GM12878 (cell line): ENCODE measurements at regions not wholly inside any gene's neighbourhood (a gene's known extent, or its start where the extent isn't known, plus 50 kb on each side); places are given as distances from the start of the nearest gene placed in this dataset.

Experiments
- ATAC-seq: fragments of 200-7000 bp; cut with Tn5 transposase; 3 replicates; pipeline ENCODE4 v1.9.1; 2020; ENCODE audit warnings: mild to moderate bottlenecking, moderate library complexity
- BruUV-seq: library from RNA; stranded (reverse); fragments of 400-500 nt; replicated peaks from 2 replicates; lab custom pipeline; 2021; lab: Mats Ljungman, UMichigan
- CTCF ChIA-PET: fragments of 300-600 bp; sonication (Branson Sonifier 250); formaldehyde crosslinking; extraction: SDS; loops from one replicate; lab custom pipeline; 2021; ENCODE audit warnings: inconsistent platforms; lab: Yijun Ruan, JAX
- POLR2A ChIA-PET: fragments of 350-600 bp; formaldehyde crosslinking; extraction: SDS; loops from one replicate; lab custom pipeline; 2021; ENCODE audit warnings: inconsistent platforms; lab: Charles Lee
- RAD21 ChIA-PET: fragments of 300-600 bp; sonication (Branson Sonifier 250); formaldehyde crosslinking; loops from one replicate; lab custom pipeline; 2023; ENCODE audit warnings: antibody characterized with exemption; ENCODE audit not compliant: unreplicated experiment; lab: Charles Lee
- SMC1A ChIA-PET: fragments of 300-600 bp; sonication (Branson Sonifier 250); formaldehyde crosslinking; loops from one replicate; lab custom pipeline; 2023; ENCODE audit not compliant: unreplicated experiment, uncharacterized antibody; lab: Charles Lee
- DNase-seq: peaks from one replicate; pipeline ENCODE4 v3.0.0-alpha.2; 2011; ENCODE audit warnings: low read depth, low spot score
- FAIRE-seq: peaks from 3 replicates; lab custom pipeline; 2011; peaks lifted over from hg19 to GRCh38; lab: Jason Lieb, UNC
- H2AFZ ChIP-seq: 2 replicates; pipeline ENCODE4 v1.6.0; 2011; ENCODE audit warnings: low read depth, low read length, control low read depth; ENCODE audit not compliant: control insufficient read depth
- H3K27ac ChIP-seq: 2 replicates; pipeline ENCODE4 v1.5.1; 2011; ENCODE audit warnings: control low read depth; ENCODE audit not compliant: control insufficient read depth, insufficient read depth
- H3K27me3 ChIP-seq, 2 experiments: replicated peaks in 1 of 2; 2 replicates each; pipeline versions ENCODE4 v1.6.0 to v1.6.1; 2011; ENCODE audit warnings: low read length in 1 of 2; ENCODE audit not compliant: control insufficient read depth in 2 of 2, insufficient read depth in 2 of 2
- H3K36me3 ChIP-seq, 2 experiments: 2 replicates each; pipeline ENCODE4 v1.5.1; 2011; ENCODE audit warnings: low read length in 1 of 2; ENCODE audit not compliant: control insufficient read depth in 2 of 2, insufficient read depth in 2 of 2
- H3K4me1 ChIP-seq: 2 replicates; pipeline ENCODE4 v1.6.1; 2011; ENCODE audit warnings: mild to moderate bottlenecking, low read length, moderate library complexity, mixed read lengths; ENCODE audit not compliant: control insufficient read depth, insufficient read depth
- H3K4me2 ChIP-seq: 2 replicates; pipeline ENCODE4 v1.6.0; 2011; ENCODE audit warnings: control low read depth; ENCODE audit not compliant: control insufficient read depth, insufficient read depth
- H3K4me3 ChIP-seq: fragments of 200-600 bp; sonication (generic); 2 replicates; pipeline ENCODE4 v1.5.1; 2016
- H3K79me2 ChIP-seq: 2 replicates; pipeline ENCODE4 v1.6.0; 2011; ENCODE audit warnings: low read length; ENCODE audit not compliant: control insufficient read depth, insufficient read depth
- H3K9ac ChIP-seq: 2 replicates; pipeline ENCODE4 v1.8.0; 2011; ENCODE audit warnings: low read length, control low read depth, mixed read lengths; ENCODE audit not compliant: control insufficient read depth, insufficient read depth
- H3K9me3 ChIP-seq: replicated peaks from 3 replicates; pipeline ENCODE4 v1.5.1; 2011; ENCODE audit warnings: mild to moderate bottlenecking, low read length; ENCODE audit not compliant: control insufficient read depth, insufficient read depth
- H4K20me1 ChIP-seq: 2 replicates; pipeline ENCODE4 v1.6.0; 2011; ENCODE audit not compliant: control insufficient read depth, insufficient read depth
- FOS ChIP-seq: IDR thresholded peaks from 3 replicates; pipeline ENCODE4 v1.6.1; 2011; ENCODE audit warnings: borderline replicate concordance; ENCODE audit not compliant: insufficient read length; ENCODE audit errors: extremely low read depth
- GABPA ChIP-seq: IDR thresholded peaks from 2 replicates; pipeline ENCODE4 v1.6.1; 2014; ENCODE audit warnings: antibody characterized with exemption, low read depth, mild to moderate bottlenecking, inconsistent platforms
- POLR2AphosphoS5 ChIP-seq: IDR thresholded peaks from 2 replicates; pipeline ENCODE4 v1.6.1; 2011; ENCODE audit warnings: mild to moderate bottlenecking, low read length, inconsistent platforms
- WGBS: methylation state at CpG from one replicate; pipeline ENCODE4 v1.1.6; 2016; ENCODE audit warnings: low lambda C conversion rate; ENCODE audit not compliant: insufficient replicate concordance, insufficient coverage; ENCODE audit errors: missing lambda C conversion rate; 5-methylcytosine and 5-hydroxymethylcytosine counted together
- in situ Hi-C: fragments of 300-500 bp; cut with MboI; formaldehyde crosslinking; loops from 9 replicates; pipeline ENCODE4 v1.14.3; 2018; ENCODE audit warnings: mixed read lengths
- intact Hi-C: fragments of 100-400 bp; cut with micrococcal nuclease; formaldehyde crosslinking; loops from one replicate; pipeline ENCODE4 v1.14.2; 2022; ENCODE audit not compliant: unreplicated experiment
- TF ChIP-seq, protein P1 (sequence below): fragments of 450-650 bp; conservative IDR thresholded peaks from 2 replicates; pipeline ENCODE4 v1.6.1; 2017; ENCODE audit warnings: mild to moderate bottlenecking, moderate library complexity
- TF ChIP-seq, protein P2 (sequence below): fragments of 450-650 bp; IDR thresholded peaks from 2 replicates; pipeline ENCODE4 v1.6.1; 2016; ENCODE audit warnings: mild to moderate bottlenecking

DNA sequence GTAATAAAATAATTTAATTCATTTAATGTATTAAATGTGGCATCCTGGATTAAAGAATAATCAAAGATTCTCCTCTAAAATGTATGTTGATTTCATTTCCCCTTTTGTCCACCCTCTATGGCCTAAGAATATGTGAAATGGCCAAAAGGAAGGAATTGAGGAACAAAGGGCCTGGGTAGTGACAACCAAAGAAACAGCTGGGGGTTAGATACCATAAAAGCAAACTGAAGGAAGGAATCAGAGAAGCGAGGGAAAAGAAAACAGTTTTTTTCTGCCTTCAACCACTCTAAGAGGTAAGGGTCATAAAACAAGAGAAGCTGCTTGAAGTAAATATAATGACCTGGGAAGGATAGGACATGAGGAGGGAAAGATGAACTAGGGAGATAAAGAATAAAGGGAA, 139.3 kb downstream of the FAM76B start:
- intact Hi-C loops (no loop called here), in situ Hi-C loops (no loop called here)
- FAIRE-seq (no peak), ATAC-seq (no peak), DNase-seq (no peak)
- TF ChIP-seq, protein P1, sequence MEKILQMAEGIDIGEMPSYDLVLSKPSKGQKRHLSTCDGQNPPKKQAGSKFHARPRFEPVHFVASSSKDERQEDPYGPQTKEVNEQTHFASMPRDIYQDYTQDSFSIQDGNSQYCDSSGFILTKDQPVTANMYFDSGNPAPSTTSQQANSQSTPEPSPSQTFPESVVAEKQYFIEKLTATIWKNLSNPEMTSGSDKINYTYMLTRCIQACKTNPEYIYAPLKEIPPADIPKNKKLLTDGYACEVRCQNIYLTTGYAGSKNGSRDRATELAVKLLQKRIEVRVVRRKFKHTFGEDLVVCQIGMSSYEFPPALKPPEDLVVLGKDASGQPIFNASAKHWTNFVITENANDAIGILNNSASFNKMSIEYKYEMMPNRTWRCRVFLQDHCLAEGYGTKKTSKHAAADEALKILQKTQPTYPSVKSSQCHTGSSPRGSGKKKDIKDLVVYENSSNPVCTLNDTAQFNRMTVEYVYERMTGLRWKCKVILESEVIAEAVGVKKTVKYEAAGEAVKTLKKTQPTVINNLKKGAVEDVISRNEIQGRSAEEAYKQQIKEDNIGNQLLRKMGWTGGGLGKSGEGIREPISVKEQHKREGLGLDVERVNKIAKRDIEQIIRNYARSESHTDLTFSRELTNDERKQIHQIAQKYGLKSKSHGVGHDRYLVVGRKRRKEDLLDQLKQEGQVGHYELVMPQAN = no peak
- TF ChIP-seq FOS = no peak
- TF ChIP-seq, protein P2, sequence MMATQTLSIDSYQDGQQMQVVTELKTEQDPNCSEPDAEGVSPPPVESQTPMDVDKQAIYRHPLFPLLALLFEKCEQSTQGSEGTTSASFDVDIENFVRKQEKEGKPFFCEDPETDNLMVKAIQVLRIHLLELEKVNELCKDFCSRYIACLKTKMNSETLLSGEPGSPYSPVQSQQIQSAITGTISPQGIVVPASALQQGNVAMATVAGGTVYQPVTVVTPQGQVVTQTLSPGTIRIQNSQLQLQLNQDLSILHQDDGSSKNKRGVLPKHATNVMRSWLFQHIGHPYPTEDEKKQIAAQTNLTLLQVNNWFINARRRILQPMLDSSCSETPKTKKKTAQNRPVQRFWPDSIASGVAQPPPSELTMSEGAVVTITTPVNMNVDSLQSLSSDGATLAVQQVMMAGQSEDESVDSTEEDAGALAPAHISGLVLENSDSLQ = no peak
- no peak for TF ChIP-seq GABPA
- TF ChIP-seq POLR2AphosphoS5 = no peak
- Histone ChIP-seq H4K20me1 (no peaks in the 10 kb centered on the region), H3K36me3 (no peaks in the 10 kb centered on the region), H3K9me3 (no peaks in the 10 kb centered on the region), H3K4me2 (no peak overlapping the region), H2AFZ (no peak overlapping the region), H3K27me3 (no peaks in the 10 kb centered on the region), H3K79me2 (no peaks in the 10 kb centered on the region), H3K27ac (no peak overlapping the region), H3K9ac (no peak overlapping the region), H3K4me3 (no peak overlapping the region), H3K4me1 (no peaks in the 10 kb centered on the region)
- ChIA-PET RAD21 (no interaction called here), CTCF (interaction anchor here (0.7 to 1.5 kb wide), 3 partner anchors 55 to 776 kb away, joined by 3 to 5 read pairs (median 3); no protein-coding TSS in a partner anchor), POLR2A (no interaction called here), SMC1A (interaction anchor here (1.7 to 3.3 kb wide), 2 partner anchors 10 to 38 kb away, joined by 3 to 14 read pairs; no protein-coding TSS in a partner anchor)
- BruUV-seq = no TSS peak
- WGBS = 79% methylated on average over 1 of the region's 1 CpG
